HG03025 (cell line): ENCODE measurements at regions not wholly inside any gene's neighbourhood (a gene's known extent, or its start where the extent isn't known, plus 50 kb on each side); places are given as distances from the start of the nearest gene placed in this dataset.

Source experiments
- ATAC-seq: cut with Tn5 transposase; IDR thresholded peaks from one replicate; pipeline ENCODE4 v1.9.1; 2021; ENCODE audit warnings: mild to moderate bottlenecking, moderate library complexity; ENCODE audit not compliant: unreplicated experiment, low FRiP score

DNA sequence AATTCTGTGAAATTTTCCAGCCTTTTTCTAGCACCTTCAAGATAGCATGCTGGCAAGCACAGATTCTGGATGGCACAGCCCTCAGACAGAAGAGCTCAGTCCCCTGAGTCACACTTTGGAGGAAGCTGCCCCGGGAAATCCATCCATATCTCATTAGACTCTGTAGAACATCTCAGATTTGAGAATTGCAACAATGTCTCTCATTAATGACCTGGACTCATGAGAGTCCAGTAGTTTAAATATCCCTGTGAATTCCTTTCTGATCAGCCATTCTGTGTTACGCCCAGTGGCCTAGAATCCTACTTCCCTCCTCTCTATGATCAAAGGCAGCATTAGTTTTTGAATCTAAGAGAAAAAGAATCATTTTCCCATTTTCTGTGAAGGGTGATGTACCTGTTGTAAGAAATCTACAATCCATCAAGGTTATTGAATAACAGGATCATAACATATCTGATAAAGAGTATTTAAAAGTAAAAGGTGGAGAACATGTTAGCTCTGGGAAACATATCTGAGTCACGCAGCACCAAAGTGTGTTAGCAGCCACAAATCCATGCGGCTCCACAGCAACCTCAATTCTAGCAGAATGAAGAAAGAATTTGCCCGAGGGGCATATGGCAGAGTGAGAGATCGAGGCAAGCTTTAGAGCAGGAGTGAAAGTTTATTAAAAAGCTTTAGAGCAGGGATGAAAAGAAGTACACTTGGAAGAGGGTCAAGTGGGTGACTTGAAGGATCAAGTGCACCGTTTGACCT lies 855.6 kb upstream of the TMEM132C start:
- no peak for ATAC-seq

DNA sequence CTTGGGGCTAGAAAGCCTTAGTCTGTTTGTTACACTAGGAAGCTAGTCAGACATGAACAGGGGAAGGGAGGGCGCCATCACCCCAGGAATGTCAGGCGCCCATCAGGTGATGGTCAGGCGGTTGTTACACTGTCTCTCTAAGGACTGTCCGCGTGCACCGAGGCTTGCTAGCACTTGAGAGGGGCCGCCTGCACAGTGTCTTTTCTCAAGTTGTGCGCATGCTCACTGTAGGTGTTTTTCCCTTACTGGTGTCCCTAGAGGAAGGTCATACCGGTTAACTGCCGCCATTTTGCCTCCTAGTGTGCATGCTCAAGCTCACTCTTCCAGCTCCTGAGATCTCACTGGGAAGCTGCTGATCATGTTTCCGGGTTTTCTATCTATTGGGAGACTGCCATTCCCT lies 855.0 kb upstream of the TMEM132C start:
- no peak for ATAC-seq

DNA sequence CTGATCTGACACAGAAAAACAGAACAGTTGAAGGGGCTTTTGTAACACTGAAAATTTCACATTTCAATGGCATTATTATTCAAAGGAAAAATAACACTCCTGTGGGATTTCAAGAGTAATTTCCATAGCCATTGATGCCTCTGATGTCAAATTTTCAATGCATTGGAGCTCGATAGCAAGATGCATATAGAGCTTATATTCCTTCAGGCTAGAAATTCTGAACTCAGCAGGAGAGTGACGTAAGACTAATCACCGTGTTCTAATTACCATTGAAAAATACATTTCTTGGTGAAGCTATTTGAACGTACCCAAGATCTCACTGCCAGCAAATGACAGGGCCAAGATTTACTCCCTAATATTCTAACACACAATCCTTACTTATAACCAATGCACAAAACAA lies 854.1 kb upstream of the TMEM132C start:
- no peak for ATAC-seq

DNA sequence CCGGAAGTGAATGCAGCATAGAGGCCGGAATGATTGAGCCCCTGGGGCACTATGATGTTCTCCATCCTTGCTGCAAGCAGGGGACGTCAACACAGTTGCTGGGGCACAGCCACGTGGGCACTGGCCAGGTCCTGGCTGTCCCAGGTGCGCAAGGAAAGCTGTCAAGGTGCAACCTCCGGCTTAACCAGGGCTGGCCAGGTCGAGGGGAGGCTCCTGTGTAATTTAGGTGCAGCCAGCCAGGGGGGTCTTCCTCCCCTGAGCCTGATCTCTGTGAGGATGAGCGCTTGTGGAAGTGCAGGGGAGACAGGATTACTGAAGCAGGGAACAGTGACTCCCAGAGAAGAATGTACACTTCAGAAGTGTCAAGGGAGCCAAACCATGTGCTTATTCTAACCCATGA lies 852.8 kb upstream of the TMEM132C start:
- no peak for ATAC-seq

GRCh38 chr12:127414636-127415035 lies 852.3 kb upstream of the TMEM132C start:
- no peak for ATAC-seq

DNA sequence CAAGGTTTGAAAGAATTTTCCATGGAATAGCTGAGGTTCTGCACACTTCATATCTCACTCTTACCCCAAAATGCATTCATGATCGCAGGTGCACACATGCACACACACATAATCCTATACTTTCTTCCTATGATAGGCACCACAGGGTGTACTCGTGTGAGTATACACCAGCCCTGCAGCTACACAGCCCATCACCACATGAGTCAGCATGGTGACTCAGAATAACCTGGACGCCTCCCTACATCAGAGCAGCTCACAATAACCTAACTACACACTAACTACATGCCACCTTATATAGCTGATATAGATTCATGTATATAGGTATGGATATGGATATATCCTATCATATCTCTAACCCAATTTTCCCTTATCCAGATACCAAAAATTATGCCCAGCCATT lies 850.2 kb upstream of the TMEM132C start:
- ATAC-seq = no peak

- no peak for ATAC-seq
These were observed 847.9 kb upstream of the TMEM132C start for GRCh38 chr12:127419111-127419510.

DNA sequence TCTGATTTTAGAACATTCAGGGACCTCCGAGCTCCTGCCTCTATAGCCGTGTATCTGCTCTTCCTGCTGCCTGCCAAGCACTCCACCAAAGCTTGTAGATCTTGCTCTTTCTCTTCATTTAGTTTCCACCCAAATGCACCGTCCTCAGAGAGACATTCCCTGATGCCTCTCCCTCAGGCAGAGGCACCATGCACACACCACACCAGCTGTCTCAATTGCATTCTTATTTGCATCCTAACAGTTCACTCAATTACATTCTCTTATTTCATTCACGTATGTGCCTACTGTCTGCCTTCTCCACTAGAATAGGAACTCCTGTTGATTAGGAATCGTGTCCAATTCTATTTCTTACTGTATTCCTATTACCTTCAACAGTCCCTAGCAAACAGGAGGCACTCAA lies 845.4 kb upstream of the TMEM132C start:
- ATAC-seq = no peak

GRCh38 chr12:127422935-127423566 lies 843.9 kb upstream of the TMEM132C start:
- no peak for ATAC-seq

DNA sequence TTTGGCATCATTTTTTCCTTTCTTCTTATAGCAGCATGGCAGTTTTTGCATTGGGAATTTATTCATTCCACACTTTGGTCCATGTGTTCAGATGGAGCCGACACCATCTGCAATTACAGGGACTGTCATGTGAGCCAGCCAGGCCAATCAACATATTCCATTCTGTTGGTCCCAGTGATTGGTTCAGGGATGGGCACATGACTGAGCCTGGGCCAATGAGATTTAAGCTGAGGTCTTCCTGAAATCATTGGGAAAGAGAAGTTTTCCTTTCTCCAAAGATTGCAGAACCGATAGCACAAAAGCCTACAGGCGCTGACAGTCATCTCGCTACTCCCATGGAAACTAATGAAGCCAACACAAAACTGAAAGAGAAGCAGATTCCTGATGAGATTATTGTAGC lies 841.5 kb upstream of the TMEM132C start:
- ATAC-seq = no peak

GRCh38 chr12:127428420-127428819 lies 838.5 kb upstream of the TMEM132C start:
- ATAC-seq = no peak

- no peak for ATAC-seq
These were observed 837.3 kb upstream of the TMEM132C start for GRCh38 chr12:127429551-127430285.

- no peak for ATAC-seq
These were observed 836.6 kb upstream of the TMEM132C start for GRCh38 chr12:127430401-127430800.

DNA sequence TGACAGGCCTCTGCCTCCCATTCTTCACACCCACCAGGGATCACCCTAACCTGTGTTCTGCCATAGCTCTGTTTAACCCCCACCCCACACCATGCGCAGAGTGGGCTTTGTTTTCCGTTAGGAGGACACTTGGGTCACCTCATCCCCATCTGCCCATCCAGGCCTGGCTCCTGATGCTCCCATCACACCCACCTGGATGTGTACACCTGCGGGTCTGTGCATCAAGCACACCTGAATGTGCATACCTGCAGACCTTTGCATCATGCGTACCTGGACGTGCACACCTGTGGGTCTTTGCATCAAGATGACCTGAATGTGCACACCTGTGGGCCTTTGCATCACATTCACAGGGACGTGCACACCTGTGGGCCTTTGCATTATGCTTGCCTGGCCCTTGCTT lies 835.8 kb upstream of the TMEM132C start:
- ATAC-seq = no peak

GRCh38 chr12:127431594-127431993 lies 835.4 kb upstream of the TMEM132C start:
- no peak for ATAC-seq

DNA sequence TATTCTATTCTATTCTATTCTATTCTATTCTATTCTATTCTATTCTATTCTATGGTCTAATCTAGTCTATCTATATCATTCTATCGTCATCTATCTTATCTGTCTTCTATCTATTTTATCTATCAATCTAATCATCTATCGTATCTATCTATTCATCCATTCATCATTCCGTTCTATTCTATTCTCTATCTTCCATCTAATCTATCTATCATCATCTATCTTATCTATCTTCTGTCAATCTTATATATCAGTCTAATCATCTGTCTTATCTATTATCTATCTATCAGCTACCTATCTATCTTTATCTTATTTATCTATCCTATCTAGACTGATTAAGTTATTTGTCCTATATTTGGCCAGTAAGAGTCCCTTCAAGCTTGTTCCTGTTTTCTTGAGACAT lies 831.5 kb upstream of the TMEM132C start:
- no peak for ATAC-seq

GRCh38 chr12:127438512-127439244 lies 828.3 kb upstream of the TMEM132C start:
- no peak for ATAC-seq

DNA sequence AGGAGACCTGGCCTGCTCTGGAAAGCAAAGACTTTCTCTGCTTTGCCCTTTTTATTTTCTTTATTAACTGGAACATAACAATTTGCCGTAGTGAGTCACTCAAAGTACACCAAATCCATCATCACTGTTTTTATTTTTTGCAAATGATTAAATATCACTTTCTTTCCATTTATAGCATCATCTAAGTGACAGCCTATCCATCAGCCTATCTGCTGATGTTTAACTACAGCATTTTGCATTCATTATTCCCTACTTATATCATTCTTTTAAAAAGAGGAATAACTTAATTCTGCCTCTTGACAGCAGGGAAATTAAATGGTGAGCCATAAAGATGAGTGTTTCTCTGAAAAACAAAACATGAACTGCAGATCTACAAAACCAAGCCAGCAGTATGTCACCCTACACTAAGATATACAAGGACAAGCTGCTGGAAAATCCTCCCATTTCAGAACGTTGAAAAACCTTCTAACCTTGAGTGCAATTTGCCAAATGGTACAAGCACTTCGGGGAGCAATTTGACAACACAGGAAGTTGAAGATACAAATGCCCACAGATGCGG lies 821.3 kb upstream of the TMEM132C start:
- ATAC-seq = no peak

DNA sequence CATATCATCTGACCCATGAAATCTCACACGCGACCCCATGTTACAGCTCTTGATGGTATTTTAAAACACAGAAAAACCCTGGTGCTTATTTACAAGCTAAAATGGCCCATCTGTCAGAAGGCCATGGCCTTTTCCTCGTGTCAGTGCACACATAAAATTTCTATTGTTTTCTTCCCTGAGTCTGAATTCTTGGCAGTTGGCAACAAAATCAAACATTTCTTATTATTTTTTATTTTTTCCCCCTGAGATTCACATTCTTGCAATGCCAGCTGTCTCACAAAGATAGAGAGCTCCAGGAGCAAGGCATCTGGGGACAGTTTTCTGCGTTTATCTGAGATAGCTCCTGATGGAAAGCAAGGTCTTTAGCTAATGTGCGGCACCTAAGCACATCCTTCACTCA lies 818.1 kb upstream of the TMEM132C start:
- ATAC-seq = no peak

DNA sequence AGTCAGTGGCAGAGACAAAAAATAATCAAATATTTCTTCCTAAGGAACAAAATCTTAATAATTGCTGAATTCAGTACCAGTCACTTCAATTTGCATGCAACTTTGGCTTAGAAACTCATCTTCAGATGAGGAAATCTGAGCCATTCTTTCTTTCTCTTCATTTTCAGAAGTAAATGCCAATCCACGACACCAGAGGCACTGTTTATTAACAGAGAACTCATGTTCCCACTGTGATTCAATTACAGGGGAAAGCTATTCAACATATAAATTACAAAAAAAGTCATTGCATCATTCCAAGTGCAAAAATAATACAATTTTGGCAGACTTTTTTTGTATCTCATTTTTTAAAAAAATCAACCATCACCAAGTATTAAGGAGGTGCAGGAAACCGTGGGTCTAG lies 816.1 kb upstream of the TMEM132C start:
- ATAC-seq = no peak
